Neural cell (in vitro differentiated cells): ENCODE measurements at regions not wholly inside any gene's neighbourhood (a gene's known extent, or its start where the extent isn't known, plus 50 kb on each side); places are given as distances from the start of the nearest gene placed in this dataset.

ENCODE experiments used
- H2AFZ ChIP-seq: fragments of 200-600, 300-800 bp; sonication (generic), shearing (Covaris generic); 2 replicates; pipeline ENCODE4 v1.6.0; 2014; ENCODE audit warnings: low read depth, mild to moderate bottlenecking, antibody characterized with exemption, low read length, moderate library complexity
- H3F3A ChIP-seq: fragments of 200-600 bp; shearing (Covaris generic); 2 replicates; pipeline ENCODE4 v1.6.1; 2016; ENCODE audit warnings: mild to moderate bottlenecking, moderate library complexity, mixed read lengths, antibody characterized with exemption, low read length; ENCODE audit not compliant: insufficient read depth, poor library complexity, severe bottlenecking
- H3K27ac ChIP-seq: fragments of 200-600, 300-800 bp; sonication (generic), shearing (Covaris generic); 2 replicates; pipeline ENCODE4 v1.5.1; 2014; ENCODE audit warnings: mild to moderate bottlenecking, low read length, moderate library complexity
- H3K27me3 ChIP-seq: fragments of 300-800, 200-600 bp; sonication (generic), shearing (Covaris generic); 2 replicates; pipeline ENCODE4 v1.6.0; 2014; ENCODE audit warnings: mild to moderate bottlenecking, low read depth, low read length, moderate library complexity; ENCODE audit not compliant: insufficient read depth
- H3K36me3 ChIP-seq: fragments of 300-800, 200-600 bp; sonication (generic), shearing (Covaris generic); 2 replicates; pipeline ENCODE4 v1.5.1; 2014; ENCODE audit warnings: mild to moderate bottlenecking, antibody characterized with exemption, low read length, moderate library complexity; ENCODE audit not compliant: insufficient read depth
- H3K4me2 ChIP-seq: fragments of 300-800, 200-600 bp; sonication (generic), shearing (Covaris generic); 2 replicates; pipeline ENCODE4 v1.6.0; 2014; ENCODE audit warnings: mild to moderate bottlenecking, low read length
- H3K4me3 ChIP-seq: fragments of 300-800, 200-600 bp; sonication (generic), shearing (Covaris generic); 2 replicates; pipeline ENCODE4 v1.5.1; 2014; ENCODE audit warnings: mild to moderate bottlenecking, low read length, moderate library complexity
- H3K79me2 ChIP-seq: fragments of 200-600 bp; shearing (Covaris generic); replicated peaks from 2 replicates; pipeline ENCODE4 v1.6.0; 2014; ENCODE audit warnings: mild to moderate bottlenecking, low read length, moderate library complexity; ENCODE audit not compliant: insufficient read depth
- H3K9ac ChIP-seq: fragments of 300-800, 200-600 bp; sonication (generic), shearing (Covaris generic); 2 replicates; pipeline ENCODE4 v1.6.1; 2016; ENCODE audit warnings: mild to moderate bottlenecking, low read length, mixed read lengths
- H3K9me2 ChIP-seq: fragments of 200-600 bp; shearing (Covaris generic); 2 replicates; pipeline ENCODE4 v1.6.1; 2016; ENCODE audit warnings: mild to moderate bottlenecking, low read length, mixed read lengths; ENCODE audit not compliant: insufficient read depth
- H3K9me3 ChIP-seq: fragments of 200-600, 300-800 bp; sonication (generic), shearing (Covaris generic); 2 replicates; pipeline ENCODE4 v1.6.1; 2016; ENCODE audit warnings: mild to moderate bottlenecking, mixed run types, low read length, moderate library complexity, mixed read lengths
- H4K20me1 ChIP-seq: fragments of 200-600 bp; shearing (Covaris generic); 2 replicates; pipeline ENCODE4 v1.6.1; 2016; ENCODE audit warnings: mild to moderate bottlenecking, mixed run types; ENCODE audit not compliant: insufficient read depth
- EP300 ChIP-seq: fragments of 450-650 bp; conservative IDR thresholded peaks from 2 replicates; pipeline ENCODE4 v1.6.1; 2014; ENCODE audit warnings: antibody characterized with exemption, mild to moderate bottlenecking, moderate library complexity; ENCODE audit not compliant: poor library complexity, severe bottlenecking
- EZH2 ChIP-seq: fragments of 200-600, 300-800 bp; shearing (Covaris generic), sonication (generic); IDR thresholded peaks from 2 replicates; pipeline ENCODE4 v1.6.1; 2014; ENCODE audit warnings: antibody characterized with exemption, low read length, borderline replicate concordance, mild to moderate bottlenecking; ENCODE audit not compliant: insufficient read depth, poor library complexity, severe bottlenecking
- MXI1 ChIP-seq: fragments of 450-650 bp; conservative IDR thresholded peaks from 2 replicates; pipeline ENCODE4 v1.6.1; 2014; ENCODE audit warnings: antibody characterized with exemption, mild to moderate bottlenecking; ENCODE audit not compliant: poor library complexity, severe bottlenecking
- POLR2AphosphoS5 ChIP-seq: IDR thresholded peaks from 2 replicates; pipeline ENCODE4 v1.6.1; 2012
- RAD21 ChIP-seq: fragments of 450-650 bp; conservative IDR thresholded peaks from 2 replicates; pipeline ENCODE4 v1.6.1; 2014; ENCODE audit warnings: antibody characterized with exemption, mild to moderate bottlenecking, moderate library complexity
- SMC3 ChIP-seq: fragments of 450-650 bp; conservative IDR thresholded peaks from 2 replicates; pipeline ENCODE4 v1.6.1; 2014; ENCODE audit warnings: antibody characterized with exemption, mild to moderate bottlenecking, moderate library complexity; ENCODE audit not compliant: poor library complexity
- TAF1 ChIP-seq: IDR thresholded peaks from 2 replicates; pipeline ENCODE4 v1.6.1; 2012; ENCODE audit warnings: low read depth
- TF ChIP-seq, protein P1 (sequence below): IDR thresholded peaks from 2 replicates; pipeline ENCODE4 v1.6.1; 2012; ENCODE audit warnings: borderline replicate concordance
- TF ChIP-seq, protein P2 (sequence below): fragments of 450-650 bp; IDR thresholded peaks from 2 replicates; pipeline ENCODE4 v1.5.1; 2014; ENCODE audit warnings: antibody characterized with exemption, mild to moderate bottlenecking, moderate library complexity; ENCODE audit not compliant: poor library complexity, severe bottlenecking

GRCh38 chr14:62364800-62365280 is 602.6 kb downstream of the SNAPC1 start:
- Histone ChIP-seq H3K36me3 (no peaks in the 10 kb centered on the region), H3K9me2 (no peaks in the 10 kb centered on the region), H2AFZ (no peak overlapping the region), H3K4me3 (no peak overlapping the region), H3K27me3 (no peaks in the 10 kb centered on the region), H3K4me2 (no peak overlapping the region), H3K79me2 (no peaks in the 10 kb centered on the region), H3K27ac (no peak overlapping the region), H3K9me3 (no peaks in the 10 kb centered on the region), H3K9ac (no peak overlapping the region), H4K20me1 (no peaks in the 10 kb centered on the region), H3F3A (no peaks in the 10 kb centered on the region)
- TF ChIP-seq EZH2 (no peak), RAD21 (no peak), EP300 (no peak)

GRCh38 chr14:62369919-62370560 is 607.8 kb downstream of the SNAPC1 start:
- Histone ChIP-seq H3F3A (no peaks in the 10 kb centered on the region), H4K20me1 (no peaks in the 10 kb centered on the region), H3K4me3 (no peak overlapping the region), H3K4me2 (no peak overlapping the region), H3K9me2 (no peaks in the 10 kb centered on the region), H2AFZ (no peak overlapping the region), H3K79me2 (no peaks in the 10 kb centered on the region), H3K27ac (no peak overlapping the region), H3K9ac (no peak overlapping the region), H3K36me3 (no peaks in the 10 kb centered on the region), H3K9me3 (no peaks in the 10 kb centered on the region), H3K27me3 (no peaks in the 10 kb centered on the region)
- TF ChIP-seq RAD21 (no peak), SMC3 (no peak), MXI1 (no peak), EZH2 (no peak), EP300 (no peak), TAF1 (no peak), POLR2AphosphoS5 (no peak)
- TF ChIP-seq, protein P1, sequence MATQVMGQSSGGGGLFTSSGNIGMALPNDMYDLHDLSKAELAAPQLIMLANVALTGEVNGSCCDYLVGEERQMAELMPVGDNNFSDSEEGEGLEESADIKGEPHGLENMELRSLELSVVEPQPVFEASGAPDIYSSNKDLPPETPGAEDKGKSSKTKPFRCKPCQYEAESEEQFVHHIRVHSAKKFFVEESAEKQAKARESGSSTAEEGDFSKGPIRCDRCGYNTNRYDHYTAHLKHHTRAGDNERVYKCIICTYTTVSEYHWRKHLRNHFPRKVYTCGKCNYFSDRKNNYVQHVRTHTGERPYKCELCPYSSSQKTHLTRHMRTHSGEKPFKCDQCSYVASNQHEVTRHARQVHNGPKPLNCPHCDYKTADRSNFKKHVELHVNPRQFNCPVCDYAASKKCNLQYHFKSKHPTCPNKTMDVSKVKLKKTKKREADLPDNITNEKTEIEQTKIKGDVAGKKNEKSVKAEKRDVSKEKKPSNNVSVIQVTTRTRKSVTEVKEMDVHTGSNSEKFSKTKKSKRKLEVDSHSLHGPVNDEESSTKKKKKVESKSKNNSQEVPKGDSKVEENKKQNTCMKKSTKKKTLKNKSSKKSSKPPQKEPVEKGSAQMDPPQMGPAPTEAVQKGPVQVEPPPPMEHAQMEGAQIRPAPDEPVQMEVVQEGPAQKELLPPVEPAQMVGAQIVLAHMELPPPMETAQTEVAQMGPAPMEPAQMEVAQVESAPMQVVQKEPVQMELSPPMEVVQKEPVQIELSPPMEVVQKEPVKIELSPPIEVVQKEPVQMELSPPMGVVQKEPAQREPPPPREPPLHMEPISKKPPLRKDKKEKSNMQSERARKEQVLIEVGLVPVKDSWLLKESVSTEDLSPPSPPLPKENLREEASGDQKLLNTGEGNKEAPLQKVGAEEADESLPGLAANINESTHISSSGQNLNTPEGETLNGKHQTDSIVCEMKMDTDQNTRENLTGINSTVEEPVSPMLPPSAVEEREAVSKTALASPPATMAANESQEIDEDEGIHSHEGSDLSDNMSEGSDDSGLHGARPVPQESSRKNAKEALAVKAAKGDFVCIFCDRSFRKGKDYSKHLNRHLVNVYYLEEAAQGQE, result no peak
- TF ChIP-seq, protein P2, sequence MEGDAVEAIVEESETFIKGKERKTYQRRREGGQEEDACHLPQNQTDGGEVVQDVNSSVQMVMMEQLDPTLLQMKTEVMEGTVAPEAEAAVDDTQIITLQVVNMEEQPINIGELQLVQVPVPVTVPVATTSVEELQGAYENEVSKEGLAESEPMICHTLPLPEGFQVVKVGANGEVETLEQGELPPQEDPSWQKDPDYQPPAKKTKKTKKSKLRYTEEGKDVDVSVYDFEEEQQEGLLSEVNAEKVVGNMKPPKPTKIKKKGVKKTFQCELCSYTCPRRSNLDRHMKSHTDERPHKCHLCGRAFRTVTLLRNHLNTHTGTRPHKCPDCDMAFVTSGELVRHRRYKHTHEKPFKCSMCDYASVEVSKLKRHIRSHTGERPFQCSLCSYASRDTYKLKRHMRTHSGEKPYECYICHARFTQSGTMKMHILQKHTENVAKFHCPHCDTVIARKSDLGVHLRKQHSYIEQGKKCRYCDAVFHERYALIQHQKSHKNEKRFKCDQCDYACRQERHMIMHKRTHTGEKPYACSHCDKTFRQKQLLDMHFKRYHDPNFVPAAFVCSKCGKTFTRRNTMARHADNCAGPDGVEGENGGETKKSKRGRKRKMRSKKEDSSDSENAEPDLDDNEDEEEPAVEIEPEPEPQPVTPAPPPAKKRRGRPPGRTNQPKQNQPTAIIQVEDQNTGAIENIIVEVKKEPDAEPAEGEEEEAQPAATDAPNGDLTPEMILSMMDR, result no peak
